ENCODE measurements at regions not wholly inside any gene's neighbourhood (a gene's known extent, or its start where the extent isn't known, plus 50 kb on each side); places are given as distances from the start of the nearest gene placed in this dataset.

- FAIRE-seq (no peak), DNase-seq (ENCODE audit: insufficient read length, low spot score) (no peak)
- TF ChIP-seq CTCF (IDR thresholded peaks at IDR 0.05; ENCODE audit: insufficient read depth, missing control alignments): no peak
These were observed 173.9 kb downstream of the LTN1 start for GRCh38 chr21:28818663-28819278.

- FAIRE-seq (no peak), DNase-seq (ENCODE audit: insufficient read length, low spot score) (no peak)
- no peak for TF ChIP-seq CTCF (IDR thresholded peaks at IDR 0.05; ENCODE audit: insufficient read depth, missing control alignments)
These were observed 174.8 kb downstream of the LTN1 start for GRCh38 chr21:28817871-28818270.

- FAIRE-seq: no peak
- no peak for TF ChIP-seq CTCF (IDR thresholded peaks at IDR 0.05; ENCODE audit: insufficient read depth, missing control alignments)
- DNase-seq (ENCODE audit: insufficient read length, low spot score): no peak
These were observed 180.8 kb downstream of the LTN1 start for GRCh38 chr21:28811860-28812259.

GRCh38 chr21:28810826-28811524, 181.7 kb downstream of the LTN1 start:
- DNase-seq (ENCODE audit: insufficient read length, low spot score) (no peak), FAIRE-seq (no peak)

GRCh38 chr21:28805885-28806284, 186.8 kb downstream of the LTN1 start:
- no peak for TF ChIP-seq CTCF (IDR thresholded peaks at IDR 0.05; ENCODE audit: insufficient read depth, missing control alignments)
- DNase-seq (ENCODE audit: insufficient read length, low spot score) (no peak), FAIRE-seq (no peak)

More at GRCh38 chr21:28810826-28811524, 181.7 kb downstream of the LTN1 start:
- TF ChIP-seq CTCF (IDR thresholded peaks at IDR 0.05; ENCODE audit: insufficient read depth, missing control alignments): no peak

- FAIRE-seq: no peak
- no peak for DNase-seq (ENCODE audit: insufficient read length, low spot score)
- TF ChIP-seq CTCF (IDR thresholded peaks at IDR 0.05; ENCODE audit: insufficient read depth, missing control alignments): no peak
These were observed 188.5 kb downstream of the LTN1 start for GRCh38 chr21:28804089-28804670.

- no peak for TF ChIP-seq CTCF (IDR thresholded peaks at IDR 0.05; ENCODE audit: insufficient read depth, missing control alignments)
- no peak for FAIRE-seq
- no peak for DNase-seq (ENCODE audit: insufficient read length, low spot score)
These were observed 190.8 kb downstream of the LTN1 start for GRCh38 chr21:28801906-28802305.

All from D721Med (cell line).